Left ventricle myocardium inferior (tissue), 1 donor: ENCODE measurements at regions not wholly inside any gene's neighbourhood (a gene's known extent, or its start where the extent isn't known, plus 50 kb on each side); places are given as distances from the start of the nearest gene placed in this dataset.

Experiments
- DNase-seq: peaks from one replicate; pipeline ENCODE4 v3.0.0-alpha.2; 2020
- H3K27ac ChIP-seq: fragments of 200-600 bp; replicated peaks from 2 replicates; pipeline ENCODE4 v1.8.0; 2021
- H3K27me3 ChIP-seq: fragments of 200-600 bp; 2 replicates; pipeline ENCODE4 v1.8.0; 2021; ENCODE audit warnings: low read depth
- H3K36me3 ChIP-seq: fragments of 200-600 bp; 2 replicates; pipeline ENCODE4 v1.8.0; 2021
- H3K4me1 ChIP-seq: fragments of 200-600 bp; 2 replicates; pipeline ENCODE4 v1.8.0; 2021
- H3K4me3 ChIP-seq: fragments of 200-600 bp; 2 replicates; pipeline ENCODE4 v1.8.0; 2021; ENCODE audit warnings: mild to moderate bottlenecking, moderate library complexity
- H3K9me3 ChIP-seq: fragments of 200-600 bp; replicated peaks from 2 replicates; pipeline ENCODE4 v1.8.0; 2021
- CTCF ChIP-seq: fragments of 200-600 bp; IDR thresholded peaks from 2 replicates; pipeline ENCODE4 v1.8.0; 2021; ENCODE audit warnings: antibody characterized with exemption, mild to moderate bottlenecking, borderline replicate concordance
- intact Hi-C: fragments of 100-400 bp; cut with micrococcal nuclease; formaldehyde crosslinking; loops from one replicate; pipeline ENCODE4 v1.11.0; 2022
- donor health status: DM: no; HTN: yes; CAD: no; lungs with severe emphysema.

- H3K27me3 ChIP-seq = no peaks in the 10 kb centered on the region
- H3K27ac ChIP-seq = peak overlapping the region; percentile 86
- peaks cover 50% of the 10 kb centered on the region for H3K4me1 ChIP-seq
- H3K9me3 ChIP-seq = no peaks in the 10 kb centered on the region
- DNase-seq = no peak
- intact Hi-C loops = no loop called here
- no peak for TF ChIP-seq CTCF
- no peaks in the 10 kb centered on the region for H3K36me3 ChIP-seq
- no peak overlapping the region for H3K4me3 ChIP-seq
Measured at GRCh38 chr7:47038621-47039020, 543.3 kb downstream of the TNS3 start.

DNA sequence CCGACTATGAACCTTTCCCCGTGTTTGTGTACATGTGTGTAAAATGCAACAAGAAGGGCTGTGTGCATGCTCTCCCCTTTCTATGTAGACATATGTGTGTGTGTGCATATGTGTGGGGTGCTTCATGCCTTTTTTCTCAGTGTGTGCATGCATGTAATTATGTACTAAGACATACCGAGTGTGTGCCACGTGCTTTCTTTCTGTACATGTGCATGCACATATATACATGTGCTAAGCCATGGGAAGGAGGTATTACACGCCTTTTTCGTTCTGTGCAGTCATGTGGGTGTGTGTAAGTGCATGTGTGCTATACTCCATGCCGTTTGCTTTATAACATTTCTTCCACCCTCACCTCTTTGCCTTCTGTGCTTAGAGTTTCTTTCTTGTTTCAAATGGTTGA is 544.3 kb downstream of the TNS3 start:
- TF ChIP-seq CTCF = no peak

GRCh38 chr7:47036909-47037308 is 545.0 kb downstream of the TNS3 start:
- no peaks in the 10 kb centered on the region for H3K27me3 ChIP-seq
- no peak overlapping the region for H3K27ac ChIP-seq
- H3K4me3 ChIP-seq = no peak overlapping the region
- TF ChIP-seq CTCF = no peak
- intact Hi-C loops = no loop called here
- H3K9me3 ChIP-seq = no peaks in the 10 kb centered on the region
- no peaks in the 10 kb centered on the region for H3K36me3 ChIP-seq
- peaks cover 47% of the 10 kb centered on the region for H3K4me1 ChIP-seq
- DNase-seq = no peak

More for the DNA sequence above, 544.3 kb downstream of the TNS3 start:
- intact Hi-C loops = no loop called here
- Histone ChIP-seq H3K36me3 (no peaks in the 10 kb centered on the region), H3K27me3 (no peaks in the 10 kb centered on the region), H3K27ac (no peak overlapping the region), H3K4me1 (peaks cover 47% of the 10 kb centered on the region), H3K4me3 (no peak overlapping the region), H3K9me3 (no peaks in the 10 kb centered on the region)
- DNase-seq = no peak

DNA sequence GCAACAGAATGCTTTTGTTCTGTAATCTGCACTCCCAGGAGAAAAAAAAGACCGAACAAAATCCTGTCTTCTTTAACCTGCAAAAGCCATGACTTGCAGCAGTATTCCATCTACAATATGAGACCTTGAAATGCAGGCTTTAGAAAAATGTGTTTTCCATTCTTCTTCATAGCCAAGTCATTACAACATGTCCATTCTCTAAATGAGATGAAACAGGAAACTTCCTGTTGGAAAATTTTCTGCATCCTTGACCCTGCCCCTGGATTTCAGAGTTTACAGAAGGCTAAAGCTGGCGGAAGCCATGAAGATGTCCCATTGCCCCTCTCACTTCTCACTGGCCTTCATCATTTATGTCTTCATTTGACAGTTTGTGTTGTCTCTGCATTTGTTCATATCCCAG is 546.4 kb downstream of the TNS3 start:
- Histone ChIP-seq H3K36me3 (no peaks in the 10 kb centered on the region), H3K27ac (peak overlapping the region; percentile 15), H3K4me1 (peaks cover 36% of the 10 kb centered on the region), H3K4me3 (no peak overlapping the region), H3K27me3 (no peaks in the 10 kb centered on the region), H3K9me3 (no peaks in the 10 kb centered on the region)
- DNase-seq = no peak
- TF ChIP-seq CTCF = no peak
- intact Hi-C loops = no loop called here

GRCh38 chr7:47034180-47034579 is 547.7 kb downstream of the TNS3 start:
- Histone ChIP-seq H3K36me3 (no peaks in the 10 kb centered on the region), H3K27me3 (no peaks in the 10 kb centered on the region), H3K9me3 (no peaks in the 10 kb centered on the region), H3K4me1 (peaks cover 23% of the 10 kb centered on the region), H3K27ac (no peak overlapping the region), H3K4me3 (no peak overlapping the region)
- TF ChIP-seq CTCF = no peak
- intact Hi-C loops = no loop called here
- no peak for DNase-seq

GRCh38 chr7:47032536-47032908 is 549.4 kb downstream of the TNS3 start:
- no peak for DNase-seq
- Histone ChIP-seq H3K27me3 (no peaks in the 10 kb centered on the region), H3K4me3 (no peak overlapping the region), H3K4me1 (peaks cover 8% of the 10 kb centered on the region), H3K36me3 (no peaks in the 10 kb centered on the region), H3K27ac (peak overlapping the region; percentile 70), H3K9me3 (no peaks in the 10 kb centered on the region)
- no peak for TF ChIP-seq CTCF
- intact Hi-C loops = no loop called here
